ENCODE measurements at regions not wholly inside any gene's neighbourhood (a gene's known extent, or its start where the extent isn't known, plus 50 kb on each side); places are given as distances from the start of the nearest gene placed in this dataset.
A peak's percentile ranks its signal among the peaks of the same experiment; 100 is the strongest.

DNA sequence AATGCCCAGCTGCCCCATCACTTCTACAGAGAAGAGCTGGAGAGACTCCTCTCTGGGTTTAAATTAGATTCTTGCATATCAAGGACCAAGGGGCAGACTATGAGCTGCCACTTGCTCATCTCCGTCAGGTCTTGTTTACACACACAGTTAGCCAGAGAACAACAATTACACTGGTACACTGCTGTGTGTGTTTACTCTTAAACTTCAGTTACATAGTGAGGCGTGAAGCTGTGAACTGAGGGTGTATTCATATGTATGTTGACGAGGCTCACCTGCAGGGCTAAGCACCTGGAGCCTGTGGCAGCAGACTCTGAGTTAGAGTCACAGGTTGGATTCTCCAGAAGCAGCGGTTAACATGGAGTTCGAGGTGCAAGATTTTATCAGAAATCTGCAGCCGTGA lies 155.4 kb upstream of the ANKH start:
- TF ChIP-seq, protein P1, sequence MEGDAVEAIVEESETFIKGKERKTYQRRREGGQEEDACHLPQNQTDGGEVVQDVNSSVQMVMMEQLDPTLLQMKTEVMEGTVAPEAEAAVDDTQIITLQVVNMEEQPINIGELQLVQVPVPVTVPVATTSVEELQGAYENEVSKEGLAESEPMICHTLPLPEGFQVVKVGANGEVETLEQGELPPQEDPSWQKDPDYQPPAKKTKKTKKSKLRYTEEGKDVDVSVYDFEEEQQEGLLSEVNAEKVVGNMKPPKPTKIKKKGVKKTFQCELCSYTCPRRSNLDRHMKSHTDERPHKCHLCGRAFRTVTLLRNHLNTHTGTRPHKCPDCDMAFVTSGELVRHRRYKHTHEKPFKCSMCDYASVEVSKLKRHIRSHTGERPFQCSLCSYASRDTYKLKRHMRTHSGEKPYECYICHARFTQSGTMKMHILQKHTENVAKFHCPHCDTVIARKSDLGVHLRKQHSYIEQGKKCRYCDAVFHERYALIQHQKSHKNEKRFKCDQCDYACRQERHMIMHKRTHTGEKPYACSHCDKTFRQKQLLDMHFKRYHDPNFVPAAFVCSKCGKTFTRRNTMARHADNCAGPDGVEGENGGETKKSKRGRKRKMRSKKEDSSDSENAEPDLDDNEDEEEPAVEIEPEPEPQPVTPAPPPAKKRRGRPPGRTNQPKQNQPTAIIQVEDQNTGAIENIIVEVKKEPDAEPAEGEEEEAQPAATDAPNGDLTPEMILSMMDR (IDR thresholded peaks at IDR 0.05; ENCODE audit: low read depth, low read length), result no peak
- no peak for DNase-seq (ENCODE audit: low read depth in 2 of 2)
- H3K4me3 ChIP-seq (replicated peaks in 1 of 2; ENCODE audit: low read depth in 2 of 2, low read length in 2 of 2), result no peak overlapping the region

DNA sequence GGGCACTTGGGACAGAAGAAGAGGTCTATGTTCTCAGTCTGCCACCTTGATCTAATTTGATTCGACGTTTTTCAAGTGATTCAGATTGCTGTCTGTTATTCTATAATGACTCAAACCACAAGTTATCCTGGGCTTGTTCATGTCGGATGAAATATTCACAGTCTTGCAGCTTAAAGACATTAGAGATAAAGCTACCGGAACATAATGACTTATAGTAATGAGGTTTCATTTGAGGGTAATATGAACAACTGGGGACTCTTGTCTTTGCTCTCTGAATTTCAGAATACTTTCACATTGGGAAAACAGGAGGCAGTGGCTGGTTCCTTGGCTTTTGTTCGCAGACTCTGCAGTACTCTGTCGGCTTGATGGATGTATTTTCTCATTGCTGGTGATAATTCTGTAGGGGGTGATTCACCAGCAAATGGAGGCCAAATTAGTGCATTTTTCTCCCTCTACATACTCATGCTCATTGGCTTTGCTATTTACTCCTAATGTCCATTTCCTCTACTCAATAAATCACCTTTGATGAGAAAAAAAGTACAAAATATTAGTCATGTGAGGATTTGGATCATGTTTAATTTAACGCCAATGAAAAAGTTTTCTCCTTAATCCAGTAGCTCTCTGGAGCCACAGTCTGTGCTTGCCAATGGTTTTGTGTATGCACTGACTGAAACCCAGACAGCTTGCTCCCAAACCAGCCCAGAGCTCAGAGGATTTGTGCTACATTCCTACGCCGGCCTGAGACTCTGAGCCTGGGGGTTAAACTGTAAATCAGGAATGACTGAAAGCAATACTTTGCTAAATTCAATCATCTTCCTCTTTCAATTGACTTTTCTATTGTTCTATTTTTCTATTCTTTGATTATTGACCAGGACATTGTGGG lies 154.7 kb upstream of the ANKH start:
- TF ChIP-seq, protein P1 (IDR thresholded peaks at IDR 0.05; ENCODE audit: low read depth, low read length), result no peak
- no peak overlapping the region for H3K4me3 ChIP-seq (replicated peaks in 1 of 2; ENCODE audit: low read depth in 2 of 2, low read length in 2 of 2)
- no peak for DNase-seq (ENCODE audit: low read depth in 2 of 2)

DNA sequence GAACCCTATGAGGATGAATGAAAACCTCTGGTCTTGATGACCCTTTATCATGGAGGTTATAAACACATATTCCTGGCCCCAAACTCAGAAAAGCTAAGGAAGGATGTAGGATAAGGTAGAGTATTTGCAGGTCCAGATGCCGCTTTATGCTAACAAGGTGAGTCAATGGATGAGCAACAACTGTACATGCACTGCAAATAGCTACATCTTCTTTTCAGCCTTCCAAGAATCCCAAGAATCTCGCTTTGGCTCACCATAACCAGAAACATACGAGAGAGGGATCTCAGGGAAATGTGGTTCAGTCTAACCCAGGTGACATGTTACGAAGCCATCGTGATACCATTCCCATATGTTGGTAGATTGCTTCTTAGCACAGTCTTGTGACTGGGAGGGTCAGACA lies 152.3 kb upstream of the ANKH start:
- DNase-seq (ENCODE audit: low read depth in 2 of 2), result no peak
- no peak overlapping the region for H3K4me3 ChIP-seq (replicated peaks in 1 of 2; ENCODE audit: low read depth in 2 of 2, low read length in 2 of 2)
- TF ChIP-seq, protein P1 (IDR thresholded peaks at IDR 0.05; ENCODE audit: low read depth, low read length), result no peak

DNA sequence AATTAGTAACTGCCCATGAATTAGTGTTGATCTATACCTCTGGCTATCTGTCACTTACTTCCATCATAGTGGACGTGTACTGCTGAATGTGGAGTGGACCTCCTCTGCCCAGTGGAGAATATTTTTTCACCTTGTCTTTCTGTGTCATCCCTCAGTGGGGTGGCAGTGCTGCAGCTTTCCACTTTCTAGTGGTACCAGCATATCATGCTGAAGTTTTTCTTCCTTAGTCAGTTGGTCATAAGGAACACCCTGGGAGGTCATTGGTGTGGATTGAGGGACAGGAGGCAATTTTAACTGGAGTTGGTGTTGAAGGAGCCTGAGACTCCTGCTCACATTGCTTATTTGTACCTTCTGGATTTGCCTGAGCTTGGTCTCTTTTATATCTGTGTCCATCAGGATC lies 151.7 kb upstream of the ANKH start:
- no peak overlapping the region for H3K4me3 ChIP-seq (replicated peaks in 1 of 2; ENCODE audit: low read depth in 2 of 2, low read length in 2 of 2)
- DNase-seq (ENCODE audit: low read depth in 2 of 2), result no peak
- TF ChIP-seq, protein P1 (IDR thresholded peaks at IDR 0.05; ENCODE audit: low read depth, low read length), result no peak

DNA sequence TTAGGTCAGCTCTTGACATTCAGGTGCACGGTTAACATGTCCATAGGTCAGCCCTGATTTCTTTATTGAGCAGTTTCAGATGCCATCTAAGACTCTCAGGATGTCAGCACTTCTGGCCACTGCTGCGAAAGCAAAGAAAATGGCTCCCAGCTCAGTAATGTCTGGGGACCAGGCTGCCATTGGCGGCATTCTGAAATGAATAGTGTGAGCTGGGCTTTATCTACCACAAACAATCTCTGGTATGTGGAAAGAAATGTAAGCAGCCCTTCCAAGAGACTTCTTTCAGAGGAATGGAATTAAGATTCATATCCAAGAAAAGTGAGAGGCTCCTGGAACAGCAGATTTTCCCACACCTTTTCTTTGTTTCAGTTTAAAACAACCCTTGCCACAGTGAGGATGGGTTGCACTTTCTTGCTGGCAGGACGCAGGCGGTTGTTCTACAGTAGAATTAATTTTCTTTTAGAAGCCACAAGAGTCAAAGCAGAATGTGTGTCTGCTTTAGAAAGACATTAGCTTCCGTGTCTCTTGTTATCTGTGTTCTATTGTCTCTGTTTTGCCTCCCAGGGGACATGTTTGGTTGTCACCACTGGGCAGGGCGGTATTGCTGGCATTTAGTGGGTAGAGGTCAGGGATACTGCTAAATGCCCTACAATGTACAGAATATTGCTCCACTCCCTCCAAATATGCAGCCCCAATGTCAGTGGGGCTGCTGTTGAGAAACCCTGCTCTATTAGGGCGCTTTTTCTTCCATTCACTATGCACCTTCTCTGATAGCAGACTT lies 149.9 kb upstream of the ANKH start:
- H3K4me3 ChIP-seq (replicated peaks in 1 of 2; ENCODE audit: low read depth in 2 of 2, low read length in 2 of 2), result peak overlapping the region in 1 of 2 donors; percentile 18
- TF ChIP-seq, protein P1 (IDR thresholded peaks at IDR 0.05; ENCODE audit: low read depth, low read length), result no peak
- DNase-seq (ENCODE audit: low read depth in 2 of 2), result peak; percentile 76 to 84

DNA sequence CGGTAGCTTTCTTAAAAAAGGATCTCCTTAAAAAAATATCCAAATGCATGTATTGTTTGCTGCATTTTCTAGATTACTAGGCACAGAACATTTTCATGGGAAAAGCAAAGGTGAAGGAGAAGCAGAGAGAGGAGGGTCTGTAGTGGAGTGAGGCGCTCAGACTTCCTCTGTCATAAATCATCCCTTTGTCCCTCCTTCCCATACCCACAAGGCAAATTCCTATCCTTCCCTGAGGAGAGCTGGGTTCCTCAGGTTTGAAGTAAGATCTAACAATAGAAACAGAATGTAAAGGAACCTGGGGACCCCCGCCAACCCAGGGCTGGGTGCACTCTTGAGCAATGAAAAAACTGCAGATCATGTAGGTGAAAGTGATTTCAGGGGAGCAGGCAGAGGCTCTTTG lies 149.2 kb upstream of the ANKH start:
- DNase-seq (ENCODE audit: low read depth in 2 of 2), result no peak
- TF ChIP-seq, protein P1 (IDR thresholded peaks at IDR 0.05; ENCODE audit: low read depth, low read length), result no peak
- H3K4me3 ChIP-seq (replicated peaks in 1 of 2; ENCODE audit: low read depth in 2 of 2, low read length in 2 of 2), result no peak overlapping the region

All from cardiac fibroblast (primary cell).